Prostate gland (tissue), 2 donors: ENCODE measurements at regions not wholly inside any gene's neighbourhood (a gene's known extent, or its start where the extent isn't known, plus 50 kb on each side); places are given as distances from the start of the nearest gene placed in this dataset.

Experiments used
- CTCF ChIP-seq, 4 experiments: fragments of 200-600 bp in 2 of 4; fragments of 450-650 bp in 2 of 4; sonication (generic) in 2 of 4; IDR thresholded peaks; 1 replicate in 3 of 4; 2 replicates in 1 of 4; pipeline ENCODE4 v1.5.1; 2016 to 2019; ENCODE audit warnings: antibody characterized with exemption in 4 of 4, mild to moderate bottlenecking in 2 of 4, moderate library complexity in 2 of 4
- POLR2AphosphoS5 ChIP-seq: sonication (generic); formaldehyde crosslinking; IDR thresholded peaks from one replicate; pipeline ENCODE4 v1.6.1; 2017; ENCODE audit warnings: antibody characterized with exemption

GRCh38 chr2:111702119-111702803 is 181.7 kb downstream of the ANAPC1 start:
- TF ChIP-seq CTCF (IDR thresholded peaks at IDR 0.05) (peak in 3 of 4 experiments; percentile 43 to 69 (median 53)), POLR2AphosphoS5 (no peak)
